GM12891 (cell line): ENCODE measurements at regions not wholly inside any gene's neighbourhood (a gene's known extent, or its start where the extent isn't known, plus 50 kb on each side); places are given as distances from the start of the nearest gene placed in this dataset.

Experiments used
- DNase-seq: peaks from one replicate; pipeline ENCODE4 v3.0.0; 2011; ENCODE audit warnings: low spot score; ENCODE audit not compliant: insufficient read length
- FAIRE-seq: peaks from 2 replicates; lab custom pipeline; 2011; peaks lifted over from hg19 to GRCh38; lab: Jason Lieb, UNC
- PAX5 ChIP-seq: IDR thresholded peaks from 2 replicates; pipeline ENCODE4 v1.6.1; 2011; ENCODE audit warnings: low read length, moderate library complexity, mild to moderate bottlenecking; ENCODE audit not compliant: insufficient read depth, severe bottlenecking
- POLR2A ChIP-seq: IDR thresholded peaks from 2 replicates; pipeline ENCODE4 v1.6.1; 2011; ENCODE audit warnings: low read depth, low read length, control low read depth
- POLR2AphosphoS5 ChIP-seq: IDR thresholded peaks from 2 replicates; pipeline ENCODE4 v1.6.1; 2011; ENCODE audit warnings: low read depth, low read length, control low read depth
- POU2F2 ChIP-seq: IDR thresholded peaks from 2 replicates; pipeline ENCODE4 v1.6.1; 2011; ENCODE audit warnings: low read depth, mild to moderate bottlenecking, control low read depth, low read length, moderate library complexity
- SPI1 ChIP-seq: IDR thresholded peaks from 2 replicates; pipeline ENCODE4 v1.6.1; 2011; ENCODE audit warnings: low read depth, low read length, control low read depth
- TAF1 ChIP-seq: IDR thresholded peaks from 2 replicates; pipeline ENCODE4 v1.6.1; 2011; ENCODE audit warnings: low read depth, low read length, control low read depth

- TF ChIP-seq POLR2AphosphoS5 (no peak), POU2F2 (no peak), SPI1 (no peak), TAF1 (no peak), PAX5 (no peak), POLR2A (no peak)
- DNase-seq (no peak), FAIRE-seq (no peak)
Observed at GRCh38 chr5:176180339-176180738, 57.9 kb upstream of the SIMC1 start.

DNA sequence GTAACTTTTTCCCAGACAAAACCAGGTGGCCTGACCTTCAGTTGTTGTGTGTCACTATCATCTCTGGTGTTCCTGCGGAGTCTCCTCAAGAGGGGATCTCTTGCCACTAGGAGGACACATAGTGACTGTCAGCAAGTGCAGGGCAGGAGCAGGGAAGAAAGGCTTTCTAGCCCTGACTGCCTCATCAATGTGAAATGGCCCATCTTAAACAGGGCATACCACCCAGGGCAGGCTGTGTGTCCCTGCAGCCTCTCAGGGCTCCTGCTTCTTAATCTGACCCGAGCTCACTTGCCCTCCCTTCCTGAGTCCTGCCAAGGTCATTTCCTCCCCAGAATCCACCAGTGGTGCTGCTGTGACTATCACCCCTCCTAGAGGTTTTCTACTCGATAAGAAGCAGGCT is 57.4 kb upstream of the SIMC1 start:
- FAIRE-seq (no peak), DNase-seq (no peak)
- TF ChIP-seq POLR2A = no peak
- no peak for TF ChIP-seq SPI1
- TF ChIP-seq TAF1 = no peak
- TF ChIP-seq POLR2AphosphoS5 = no peak
- no peak for TF ChIP-seq PAX5
- no peak for TF ChIP-seq POU2F2

- TF ChIP-seq TAF1 = no peak
- TF ChIP-seq POU2F2 = no peak
- TF ChIP-seq SPI1 = no peak
- no peak for TF ChIP-seq PAX5
- TF ChIP-seq POLR2AphosphoS5 = no peak
- no peak for TF ChIP-seq POLR2A
- no peak for DNase-seq
Observed at GRCh38 chr5:176181271-176181855, 56.9 kb upstream of the SIMC1 start.

GRCh38 chr5:176183321-176184074 is 54.7 kb upstream of the SIMC1 start:
- no peak for TF ChIP-seq POU2F2
- no peak for FAIRE-seq
- DNase-seq = no peak

More at GRCh38 chr5:176181271-176181855, 56.9 kb upstream of the SIMC1 start:
- FAIRE-seq = no peak

GRCh38 chr5:176184608-176185132 is 53.6 kb upstream of the SIMC1 start:
- FAIRE-seq (no peak), DNase-seq (no peak)
- TF ChIP-seq SPI1 = no peak

DNA sequence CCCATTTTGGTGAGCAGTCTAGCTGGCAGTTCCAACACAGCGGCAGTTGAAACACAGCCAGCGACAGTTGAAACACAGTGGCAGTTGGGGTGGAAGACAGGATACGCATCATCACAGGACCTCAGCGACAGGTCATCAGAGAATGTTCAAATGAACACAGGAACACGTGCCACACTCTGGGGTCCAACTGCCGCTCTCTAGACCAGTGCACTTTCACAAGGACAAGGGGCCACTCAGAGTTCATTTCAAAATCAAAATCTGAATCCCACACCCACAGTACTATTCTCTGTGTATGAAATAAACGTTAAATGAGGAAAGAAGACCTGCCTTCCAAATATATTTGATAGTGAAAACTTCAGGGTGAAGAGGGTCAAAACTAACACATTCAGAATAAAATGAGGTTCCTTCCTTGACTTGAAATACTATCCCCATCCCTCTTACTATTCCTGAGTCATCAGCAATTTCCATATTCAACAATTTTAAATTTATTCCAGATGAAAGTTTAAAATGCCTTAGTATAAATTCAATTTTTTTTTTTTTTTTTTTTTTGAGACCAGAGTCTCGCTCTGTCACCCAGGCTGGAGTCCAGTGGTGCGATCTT is 53.0 kb upstream of the SIMC1 start:
- TF ChIP-seq POLR2AphosphoS5 (no peak), PAX5 (no peak), SPI1 (no peak), POLR2A (no peak), POU2F2 (no peak), TAF1 (no peak)
- no peak for FAIRE-seq
- no peak for DNase-seq

- no peak for FAIRE-seq
- TF ChIP-seq SPI1 (no peak), POLR2AphosphoS5 (no peak), PAX5 (no peak), POU2F2 (no peak), POLR2A (no peak)
Observed at GRCh38 chr5:176186107-176186506, 52.1 kb upstream of the SIMC1 start.

DNA sequence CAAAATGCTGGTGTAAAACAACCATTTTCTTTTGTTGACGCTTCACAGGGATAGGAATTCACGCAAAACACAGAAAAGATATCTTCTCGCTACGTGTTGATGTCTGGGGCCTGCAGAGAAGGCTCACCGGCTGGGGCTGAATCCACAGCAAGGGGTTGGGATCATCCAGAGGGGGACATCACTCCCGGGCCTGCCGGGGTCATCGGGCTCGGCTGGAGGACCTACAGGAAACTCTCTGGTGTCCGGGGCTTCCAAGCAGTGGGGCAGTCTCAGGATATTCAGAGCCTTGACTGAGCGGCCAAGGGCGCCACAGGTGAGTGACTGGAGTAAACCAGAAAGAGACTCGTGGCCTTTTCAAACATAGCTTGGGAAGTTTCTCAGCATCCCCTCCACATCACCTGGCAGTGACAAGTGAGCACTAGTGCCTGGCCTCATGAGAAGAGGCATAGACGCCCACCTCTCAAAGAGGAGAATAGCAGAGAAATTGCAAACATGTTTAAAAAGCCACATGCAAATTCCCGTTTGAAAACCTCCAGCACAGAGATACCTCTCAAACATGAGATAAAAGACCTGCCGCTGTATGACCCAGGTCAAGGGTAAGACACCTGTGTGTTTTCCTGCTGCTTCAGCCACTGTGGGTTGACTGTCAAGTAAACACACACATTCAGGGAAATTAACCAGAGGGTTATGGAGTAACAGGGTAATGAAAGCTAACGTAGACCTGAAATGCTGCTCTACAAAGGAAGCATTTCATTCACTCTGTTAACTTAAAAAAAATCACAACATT is 50.8 kb upstream of the SIMC1 start:
- no peak for FAIRE-seq
- no peak for TF ChIP-seq PAX5
- TF ChIP-seq POLR2AphosphoS5 = no peak
- no peak for TF ChIP-seq TAF1
- TF ChIP-seq POU2F2 = no peak
- TF ChIP-seq POLR2A = no peak
- no peak for TF ChIP-seq SPI1
- no peak for DNase-seq

More at GRCh38 chr5:176186107-176186506, 52.1 kb upstream of the SIMC1 start:
- DNase-seq = no peak

DNA sequence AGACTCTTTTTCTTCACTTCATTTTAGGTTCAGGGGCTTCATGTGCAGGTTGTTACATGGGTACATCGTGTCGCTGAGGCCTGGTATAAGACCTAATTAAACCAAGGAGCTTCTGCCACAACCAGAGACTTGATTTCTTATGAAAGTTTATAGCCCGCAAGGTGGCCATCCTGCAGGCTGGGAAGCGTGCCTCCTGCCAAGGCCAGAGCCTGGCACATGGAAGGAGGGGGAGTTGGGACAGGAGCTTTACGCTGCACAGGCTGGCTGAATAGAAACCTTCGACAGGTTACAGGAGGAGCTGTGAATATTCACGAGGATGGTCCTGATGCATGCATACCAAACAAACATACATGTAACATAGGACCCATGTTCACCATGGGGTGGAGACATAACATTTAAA is 50.1 kb upstream of the SIMC1 start:
- FAIRE-seq = no peak
- no peak for DNase-seq
- TF ChIP-seq POLR2AphosphoS5 (no peak), POU2F2 (no peak), POLR2A (no peak), PAX5 (no peak), TAF1 (no peak), SPI1 (no peak)
